GM06990 (cell line): ENCODE measurements at regions not wholly inside any gene's neighbourhood (a gene's known extent, or its start where the extent isn't known, plus 50 kb on each side); places are given as distances from the start of the nearest gene placed in this dataset.

Experiments
- DNase-seq: peaks from one replicate; pipeline ENCODE4 v3.0.0-alpha.2; 2011; ENCODE audit not compliant: insufficient read length; ENCODE audit errors: extremely low read depth
- H3K27me3 ChIP-seq: replicated peaks from 2 replicates; pipeline ENCODE4 v1.6.0; 2011; ENCODE audit warnings: low read length; ENCODE audit not compliant: control insufficient read depth, insufficient read depth
- H3K36me3 ChIP-seq: 2 replicates; pipeline ENCODE4 v1.5.1; 2011; ENCODE audit warnings: low read length; ENCODE audit not compliant: control insufficient read depth, insufficient read depth
- H3K4me3 ChIP-seq: replicated peaks from 2 replicates; pipeline ENCODE4 v1.5.1; 2011; ENCODE audit warnings: low read depth, mild to moderate bottlenecking, control low read depth, low read length
- TF ChIP-seq, protein P1 (sequence below): IDR thresholded peaks from 2 replicates; pipeline ENCODE4 v1.5.1; 2011; ENCODE audit warnings: low read length, control low read depth, mild to moderate bottlenecking, inconsistent platforms; ENCODE audit not compliant: insufficient read depth, poor library complexity, severe bottlenecking

DNA sequence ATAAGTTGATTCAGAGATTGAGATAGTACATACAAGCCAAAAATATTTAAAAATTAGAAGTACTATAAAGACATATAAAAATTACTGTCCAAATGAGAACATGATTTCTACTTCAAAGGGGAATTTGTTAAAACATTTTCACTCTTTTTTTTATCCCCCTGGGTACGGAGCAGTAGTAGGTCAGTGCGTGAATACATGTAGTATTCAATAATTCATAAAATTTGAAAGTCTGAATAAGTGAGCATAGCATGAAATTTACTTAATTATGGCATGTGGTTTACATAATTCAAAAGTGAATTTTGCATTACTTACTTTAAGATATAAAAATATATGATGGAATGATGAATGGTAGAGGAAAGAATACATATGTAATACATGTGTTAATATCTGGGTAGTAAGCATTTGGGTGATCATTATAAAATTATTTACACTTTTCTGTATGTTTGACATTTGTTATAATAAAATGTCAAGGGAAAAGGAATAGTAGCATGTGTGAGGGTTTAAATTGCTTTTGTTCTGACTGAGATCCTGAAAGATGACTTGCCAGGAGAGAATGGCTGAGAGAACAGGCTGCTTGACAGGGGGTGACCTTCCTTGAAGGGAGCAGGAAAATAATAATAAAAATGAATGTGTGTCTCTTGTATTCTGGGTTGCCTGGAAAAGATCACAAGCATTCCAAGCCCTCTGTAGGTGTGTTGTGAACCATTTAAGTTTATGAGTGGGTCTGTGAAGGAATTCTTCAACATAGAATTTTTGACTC, 1178.8 kb downstream of the ZPLD1 start:
- Histone ChIP-seq H3K27me3 (no peaks in the 10 kb centered on the region), H3K4me3 (no peak overlapping the region), H3K36me3 (no peaks in the 10 kb centered on the region)
- DNase-seq: no peak
- TF ChIP-seq, protein P1, sequence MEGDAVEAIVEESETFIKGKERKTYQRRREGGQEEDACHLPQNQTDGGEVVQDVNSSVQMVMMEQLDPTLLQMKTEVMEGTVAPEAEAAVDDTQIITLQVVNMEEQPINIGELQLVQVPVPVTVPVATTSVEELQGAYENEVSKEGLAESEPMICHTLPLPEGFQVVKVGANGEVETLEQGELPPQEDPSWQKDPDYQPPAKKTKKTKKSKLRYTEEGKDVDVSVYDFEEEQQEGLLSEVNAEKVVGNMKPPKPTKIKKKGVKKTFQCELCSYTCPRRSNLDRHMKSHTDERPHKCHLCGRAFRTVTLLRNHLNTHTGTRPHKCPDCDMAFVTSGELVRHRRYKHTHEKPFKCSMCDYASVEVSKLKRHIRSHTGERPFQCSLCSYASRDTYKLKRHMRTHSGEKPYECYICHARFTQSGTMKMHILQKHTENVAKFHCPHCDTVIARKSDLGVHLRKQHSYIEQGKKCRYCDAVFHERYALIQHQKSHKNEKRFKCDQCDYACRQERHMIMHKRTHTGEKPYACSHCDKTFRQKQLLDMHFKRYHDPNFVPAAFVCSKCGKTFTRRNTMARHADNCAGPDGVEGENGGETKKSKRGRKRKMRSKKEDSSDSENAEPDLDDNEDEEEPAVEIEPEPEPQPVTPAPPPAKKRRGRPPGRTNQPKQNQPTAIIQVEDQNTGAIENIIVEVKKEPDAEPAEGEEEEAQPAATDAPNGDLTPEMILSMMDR: no peak

DNA sequence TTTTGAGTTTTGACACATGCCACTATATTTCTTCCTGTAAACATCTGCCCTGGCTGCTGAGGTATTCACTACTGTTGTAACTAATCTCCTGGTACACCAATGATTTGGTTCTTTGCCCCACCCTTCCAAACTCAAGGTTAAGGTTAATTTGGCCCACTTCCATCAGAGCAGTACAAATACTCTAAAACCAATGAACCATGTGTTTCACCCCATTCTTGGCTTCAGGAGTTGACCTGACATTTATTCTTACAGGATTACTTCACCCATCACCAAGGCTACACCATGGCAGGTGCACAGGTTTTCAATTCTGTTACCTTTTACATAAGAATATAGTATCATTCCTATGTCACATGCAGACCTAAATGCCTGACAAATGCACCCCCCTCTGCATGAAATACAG, 1179.9 kb downstream of the ZPLD1 start:
- H3K4me3 ChIP-seq: no peak overlapping the region
- no peaks in the 10 kb centered on the region for H3K36me3 ChIP-seq
- DNase-seq: no peak
- no peaks in the 10 kb centered on the region for H3K27me3 ChIP-seq
- TF ChIP-seq, protein P1: no peak

DNA sequence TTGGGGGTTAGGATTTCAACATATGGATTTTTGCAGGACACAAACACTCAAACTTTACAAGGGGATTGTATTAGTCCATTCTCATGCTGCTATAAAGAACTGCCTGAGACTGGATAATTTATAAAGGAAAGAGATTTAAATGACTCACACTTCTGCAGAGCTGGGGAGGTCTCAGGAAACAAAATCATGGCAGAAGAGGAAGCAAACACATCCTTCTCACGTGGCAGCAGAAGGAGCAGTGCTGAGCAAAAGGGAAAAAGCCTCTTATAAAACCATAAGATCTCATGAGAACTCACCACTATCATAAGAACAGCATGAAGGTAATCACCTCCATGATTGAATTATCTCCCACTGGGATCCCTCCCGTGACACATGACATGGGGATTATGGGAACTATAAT, 1183.1 kb downstream of the ZPLD1 start:
- TF ChIP-seq, protein P1: no peak
- no peak overlapping the region for H3K4me3 ChIP-seq
- DNase-seq: no peak
- H3K36me3 ChIP-seq: no peaks in the 10 kb centered on the region
- no peaks in the 10 kb centered on the region for H3K27me3 ChIP-seq

DNA sequence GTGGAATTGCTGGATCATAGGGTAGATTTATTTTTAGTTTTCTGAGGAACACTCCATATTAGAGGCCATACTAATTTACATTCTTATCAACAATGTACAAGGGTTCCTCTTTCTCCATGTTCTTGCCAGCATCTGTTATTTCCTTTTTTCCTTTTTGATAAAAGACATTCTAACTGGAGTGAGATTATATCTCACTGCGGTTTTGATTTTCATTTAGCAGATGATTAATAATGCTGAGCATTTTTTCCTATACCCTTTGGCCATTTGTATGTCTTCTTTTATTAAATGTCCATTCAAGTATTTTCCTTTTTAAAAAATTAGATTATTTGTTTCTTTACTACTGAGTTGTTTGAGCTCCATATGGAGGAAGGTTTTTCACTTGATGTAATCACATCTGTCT, 1189.5 kb downstream of the ZPLD1 start:
- Histone ChIP-seq H3K27me3 (no peaks in the 10 kb centered on the region), H3K36me3 (no peaks in the 10 kb centered on the region), H3K4me3 (no peak overlapping the region)
- DNase-seq: no peak
- TF ChIP-seq, protein P1: no peak

DNA sequence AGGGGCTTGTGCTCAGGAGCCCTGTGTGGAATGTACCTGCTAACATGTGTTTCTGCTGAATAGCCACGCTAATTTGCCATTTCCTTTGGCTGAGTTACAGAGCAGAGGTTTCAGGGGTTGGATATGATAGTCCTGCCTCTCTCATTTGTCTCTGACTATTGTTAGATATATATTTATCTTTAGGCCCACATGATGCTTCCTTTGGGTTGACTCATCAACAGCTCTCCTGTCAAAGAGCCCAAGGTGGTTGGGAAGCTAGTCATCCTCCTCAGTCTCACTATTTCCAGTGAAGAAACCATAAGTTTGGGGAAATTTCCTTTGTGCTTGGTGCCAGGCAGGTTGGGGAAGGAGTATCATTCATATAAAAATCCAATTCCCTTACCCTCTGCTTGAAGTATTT, 1194.6 kb downstream of the ZPLD1 start:
- H3K36me3 ChIP-seq: no peaks in the 10 kb centered on the region
- no peak for DNase-seq
- H3K4me3 ChIP-seq: no peak overlapping the region
- no peaks in the 10 kb centered on the region for H3K27me3 ChIP-seq
- TF ChIP-seq, protein P1: no peak

DNA sequence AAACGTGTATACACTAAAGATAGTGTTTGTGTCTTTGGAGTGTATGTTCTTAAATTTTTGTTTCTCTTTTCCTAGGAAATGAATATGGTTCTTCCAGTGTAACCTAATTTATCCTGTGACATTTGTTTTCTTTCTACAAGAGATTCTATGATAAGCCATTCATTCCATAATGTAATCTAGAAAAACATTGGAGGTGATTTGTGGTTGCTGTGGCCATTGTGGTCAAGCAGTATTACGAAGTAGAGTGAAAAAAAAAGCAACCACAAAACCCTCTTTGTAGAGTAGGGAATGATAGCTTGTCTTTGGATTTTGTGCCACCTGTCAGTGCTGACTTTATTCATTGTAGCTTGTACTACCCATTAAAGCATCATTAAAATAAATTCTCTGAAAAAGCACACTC, 1209.6 kb downstream of the ZPLD1 start:
- Histone ChIP-seq H3K27me3 (no peaks in the 10 kb centered on the region), H3K4me3 (no peak overlapping the region), H3K36me3 (no peaks in the 10 kb centered on the region)
- TF ChIP-seq, protein P1: no peak
- DNase-seq: no peak
